NB4 (cell line): ENCODE measurements at regions not wholly inside any gene's neighbourhood (a gene's known extent, or its start where the extent isn't known, plus 50 kb on each side); places are given as distances from the start of the nearest gene placed in this dataset.

Experiments used
- DNase-seq: peaks from one replicate; pipeline ENCODE4 v3.0.0; 2010; ENCODE audit warnings: low read depth
- H3K4me3 ChIP-seq: one replicate; pipeline ENCODE4 v1.5.1; 2011; ENCODE audit warnings: mild to moderate bottlenecking, low read depth, low read length, moderate library complexity
- CTCF ChIP-seq: IDR thresholded peaks from one replicate; pipeline ENCODE4 v1.5.1; 2012; ENCODE audit warnings: low read depth, low read length
- MAX ChIP-seq: IDR thresholded peaks from 2 replicates; pipeline ENCODE4 v1.6.1; 2011; ENCODE audit warnings: low read depth, low read length
- MYC ChIP-seq: IDR thresholded peaks from 2 replicates; pipeline ENCODE4 v1.6.1; 2011; ENCODE audit warnings: low read depth, low read length
- POLR2A ChIP-seq: IDR thresholded peaks from 2 replicates; pipeline ENCODE4 v1.6.1; 2011; ENCODE audit warnings: mild to moderate bottlenecking; ENCODE audit not compliant: insufficient read length; ENCODE audit errors: extremely low read depth

- TF ChIP-seq MYC (no peak), POLR2A (no peak), MAX (no peak), CTCF (no peak)
- no peak for DNase-seq
- no peak overlapping the region for H3K4me3 ChIP-seq
These were observed 270.4 kb upstream of the DMRT1 start for GRCh38 chr9:571066-571465.

- H3K4me3 ChIP-seq, result no peak overlapping the region
- DNase-seq, result no peak
- no peak for TF ChIP-seq MAX
- no peak for TF ChIP-seq CTCF
- no peak for TF ChIP-seq MYC
- no peak for TF ChIP-seq POLR2A
These were observed 269.8 kb upstream of the DMRT1 start for GRCh38 chr9:571741-572140.

GRCh38 chr9:573691-574410, 267.6 kb upstream of the DMRT1 start:
- DNase-seq, result no peak
- H3K4me3 ChIP-seq, result no peak overlapping the region

GRCh38 chr9:575139-575538, 266.4 kb upstream of the DMRT1 start:
- H3K4me3 ChIP-seq, result no peak overlapping the region
- DNase-seq, result no peak
- TF ChIP-seq MYC (no peak), CTCF (no peak)

More at GRCh38 chr9:573691-574410, 267.6 kb upstream of the DMRT1 start:
- TF ChIP-seq CTCF (no peak), MAX (no peak), MYC (no peak), POLR2A (no peak)

- TF ChIP-seq CTCF (no peak), MAX (no peak), MYC (no peak), POLR2A (no peak)
- DNase-seq, result no peak
These were observed 260.7 kb upstream of the DMRT1 start for GRCh38 chr9:580652-581342.

More at GRCh38 chr9:580652-581342, 260.7 kb upstream of the DMRT1 start:
- no peak overlapping the region for H3K4me3 ChIP-seq
